ENCODE measurements at regions not wholly inside any gene's neighbourhood (a gene's known extent, or its start where the extent isn't known, plus 50 kb on each side); places are given as distances from the start of the nearest gene placed in this dataset.

DNA sequence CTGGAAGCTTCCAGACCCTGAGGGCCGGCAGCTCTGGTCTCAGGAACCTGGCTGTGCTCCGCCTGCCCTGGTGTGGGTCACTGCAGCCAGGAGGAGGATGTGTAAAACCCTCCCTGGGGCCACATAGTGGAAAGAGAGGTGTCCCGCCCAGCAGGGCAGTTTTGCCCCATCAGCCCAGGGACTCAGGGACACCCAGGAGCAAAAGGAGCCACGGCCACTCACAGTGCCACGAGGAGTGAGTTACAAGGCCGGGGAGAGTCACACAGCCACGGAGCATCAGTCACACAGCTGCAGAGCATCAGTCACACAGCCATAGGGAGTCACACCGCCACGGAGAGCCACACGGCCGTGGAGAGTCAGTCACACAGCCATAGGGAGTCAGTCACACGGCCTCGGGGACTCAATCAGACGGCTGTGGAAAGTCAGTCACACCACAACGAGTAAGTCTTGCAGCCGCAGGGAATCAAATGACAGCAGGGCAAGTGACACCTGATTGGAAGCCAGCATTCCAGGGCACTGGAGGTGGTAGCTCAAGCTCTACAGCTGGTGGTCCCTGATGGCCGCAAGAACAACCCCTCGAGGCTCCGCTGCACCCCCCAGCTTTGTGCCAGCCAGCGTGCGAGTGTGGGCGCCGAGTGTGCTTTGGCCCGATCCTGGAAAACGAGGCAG is 60.9 kb downstream of the DLL1 start:
- TF ChIP-seq, protein P1, sequence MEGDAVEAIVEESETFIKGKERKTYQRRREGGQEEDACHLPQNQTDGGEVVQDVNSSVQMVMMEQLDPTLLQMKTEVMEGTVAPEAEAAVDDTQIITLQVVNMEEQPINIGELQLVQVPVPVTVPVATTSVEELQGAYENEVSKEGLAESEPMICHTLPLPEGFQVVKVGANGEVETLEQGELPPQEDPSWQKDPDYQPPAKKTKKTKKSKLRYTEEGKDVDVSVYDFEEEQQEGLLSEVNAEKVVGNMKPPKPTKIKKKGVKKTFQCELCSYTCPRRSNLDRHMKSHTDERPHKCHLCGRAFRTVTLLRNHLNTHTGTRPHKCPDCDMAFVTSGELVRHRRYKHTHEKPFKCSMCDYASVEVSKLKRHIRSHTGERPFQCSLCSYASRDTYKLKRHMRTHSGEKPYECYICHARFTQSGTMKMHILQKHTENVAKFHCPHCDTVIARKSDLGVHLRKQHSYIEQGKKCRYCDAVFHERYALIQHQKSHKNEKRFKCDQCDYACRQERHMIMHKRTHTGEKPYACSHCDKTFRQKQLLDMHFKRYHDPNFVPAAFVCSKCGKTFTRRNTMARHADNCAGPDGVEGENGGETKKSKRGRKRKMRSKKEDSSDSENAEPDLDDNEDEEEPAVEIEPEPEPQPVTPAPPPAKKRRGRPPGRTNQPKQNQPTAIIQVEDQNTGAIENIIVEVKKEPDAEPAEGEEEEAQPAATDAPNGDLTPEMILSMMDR (IDR thresholded peaks at IDR 0.05; ENCODE audit: low read depth, low read length, poor library complexity, severe bottlenecking): no peak
- no peak for TF ChIP-seq EZH2phosphoT487 (IDR thresholded peaks at IDR 0.05; ENCODE audit: borderline replicate concordance, low read length)
